H9 (cell line): ENCODE measurements at regions not wholly inside any gene's neighbourhood (a gene's known extent, or its start where the extent isn't known, plus 50 kb on each side); places are given as distances from the start of the nearest gene placed in this dataset.

ENCODE experiments used
- DNase-seq: peaks from one replicate; pipeline ENCODE4 v3.0.0-alpha.2; 2017
- H2AFZ ChIP-seq: one replicate; pipeline ENCODE4 v1.6.1; 2013; ENCODE audit warnings: mild to moderate bottlenecking, low read length, control low read depth, moderate library complexity
- H2AK5ac ChIP-seq: 2 replicates; pipeline ENCODE4 v1.6.1; 2013; ENCODE audit warnings: low read length, control low read depth, mixed read lengths; ENCODE audit not compliant: insufficient read length
- H2BK120ac ChIP-seq: one replicate; pipeline ENCODE4 v1.6.1; 2013; ENCODE audit warnings: low read depth, mild to moderate bottlenecking, low read length, control low read depth, inconsistent platforms; ENCODE audit not compliant: poor library complexity, severe bottlenecking
- H2BK12ac ChIP-seq: 2 replicates; pipeline ENCODE4 v1.6.1; 2013; ENCODE audit warnings: low read length, control low read depth, mixed read lengths, low read depth; ENCODE audit not compliant: insufficient read length
- H2BK15ac ChIP-seq: 2 replicates; pipeline ENCODE4 v1.6.1; 2013; ENCODE audit warnings: low read depth, low read length, control low read depth
- H2BK20ac ChIP-seq: one replicate; pipeline ENCODE4 v1.6.1; 2013; ENCODE audit warnings: low read depth, mild to moderate bottlenecking, low read length, control low read depth, inconsistent platforms; ENCODE audit not compliant: poor library complexity, severe bottlenecking
- H2BK5ac ChIP-seq: 2 replicates; pipeline ENCODE4 v1.6.1; 2013; ENCODE audit warnings: low read length, control low read depth, mixed read lengths; ENCODE audit not compliant: insufficient read length
- H3K14ac ChIP-seq: 2 replicates; pipeline ENCODE4 v1.6.1; 2013; ENCODE audit warnings: low read length, control low read depth; ENCODE audit not compliant: insufficient read depth
- H3K18ac ChIP-seq: 2 replicates; pipeline ENCODE4 v1.6.1; 2013; ENCODE audit warnings: low read depth, mild to moderate bottlenecking, mixed read lengths, low read length, control low read depth; ENCODE audit not compliant: insufficient read length
- H3K23ac ChIP-seq: 2 replicates; pipeline ENCODE4 v1.6.1; 2013; ENCODE audit warnings: low read length, control low read depth, mixed read lengths, low read depth; ENCODE audit not compliant: insufficient read length
- H3K23me2 ChIP-seq: 2 replicates; pipeline ENCODE4 v1.6.1; 2013; ENCODE audit warnings: low read depth, mild to moderate bottlenecking, mixed read lengths, low read length, control low read depth; ENCODE audit not compliant: insufficient read length, poor library complexity, severe bottlenecking
- H3K27ac ChIP-seq: 2 replicates; pipeline ENCODE4 v1.5.1; 2013; ENCODE audit warnings: low read length, control low read depth, mixed read lengths, low read depth; ENCODE audit not compliant: insufficient read length
- H3K27me3 ChIP-seq: 2 replicates; pipeline ENCODE4 v1.6.1; 2013; ENCODE audit warnings: low read length, control low read depth, inconsistent platforms; ENCODE audit not compliant: insufficient read depth
- H3K4ac ChIP-seq: 2 replicates; pipeline ENCODE4 v1.6.1; 2013; ENCODE audit warnings: low read depth, mild to moderate bottlenecking, control low read depth, inconsistent platforms, low read length, moderate library complexity
- H3K4me1 ChIP-seq: 2 replicates; pipeline ENCODE4 v1.6.1; 2013; ENCODE audit warnings: low read length, control low read depth, inconsistent platforms; ENCODE audit not compliant: insufficient read depth
- H3K4me2 ChIP-seq: 2 replicates; pipeline ENCODE4 v1.6.1; 2013; ENCODE audit warnings: low read length, control low read depth, mixed read lengths; ENCODE audit not compliant: insufficient read length, insufficient read depth
- H3K56ac ChIP-seq: 2 replicates; pipeline ENCODE4 v1.6.1; 2013; ENCODE audit warnings: low read depth, mild to moderate bottlenecking, mixed read lengths, low read length, control low read depth; ENCODE audit not compliant: insufficient read length
- H3K79me1 ChIP-seq: 2 replicates; pipeline ENCODE4 v1.6.1; 2013; ENCODE audit warnings: low read depth, mild to moderate bottlenecking, moderate library complexity, low read length, control low read depth, inconsistent platforms; ENCODE audit not compliant: insufficient read depth, poor library complexity, severe bottlenecking
- H3K79me2 ChIP-seq: 2 replicates; pipeline ENCODE4 v1.6.1; 2013; ENCODE audit warnings: low read length, control low read depth, inconsistent platforms; ENCODE audit not compliant: insufficient read depth
- H3K9ac ChIP-seq: 2 replicates; pipeline ENCODE4 v1.6.1; 2013; ENCODE audit warnings: low read length, control low read depth, mixed read lengths; ENCODE audit not compliant: insufficient read length; ENCODE audit errors: extremely low read depth
- H3K9me3 ChIP-seq: one replicate; pipeline ENCODE4 v1.6.1; 2013; ENCODE audit warnings: low read depth, low read length, inconsistent platforms; ENCODE audit not compliant: control insufficient read depth
- H3T11ph ChIP-seq: one replicate; pipeline ENCODE4 v1.6.1; 2013; ENCODE audit warnings: mild to moderate bottlenecking, low read length, control low read depth, inconsistent platforms
- H4K20me1 ChIP-seq: one replicate; pipeline ENCODE4 v1.6.1; 2013; ENCODE audit not compliant: control insufficient read depth, insufficient read length, insufficient read depth
- H4K5ac ChIP-seq: 2 replicates; pipeline ENCODE4 v1.6.1; 2013; ENCODE audit warnings: low read depth, mild to moderate bottlenecking, mixed read lengths, low read length, control low read depth; ENCODE audit not compliant: insufficient read length
- H4K8ac ChIP-seq: replicated peaks from 2 replicates; pipeline ENCODE4 v1.6.1; 2013; ENCODE audit warnings: low read length, control low read depth, mixed read lengths, low read depth; ENCODE audit not compliant: insufficient read length
- H4K91ac ChIP-seq: 2 replicates; pipeline ENCODE4 v1.6.1; 2013; ENCODE audit warnings: low read depth, mild to moderate bottlenecking, moderate library complexity, mixed read lengths, low read length, control low read depth; ENCODE audit not compliant: insufficient read length
- H3K27ac Mint-ChIP-seq, 3 experiments: 2 replicates in 2 of 3; 3 replicates in 1 of 3; pipeline ENCODE4 v1.8.0; 2020 to 2021; ENCODE audit warnings: mixed read lengths in 3 of 3, mild to moderate bottlenecking in 1 of 3, moderate library complexity in 1 of 3
- H3K27me3 Mint-ChIP-seq: 2 replicates; pipeline ENCODE4 v1.8.0; 2021; ENCODE audit warnings: low read depth, mild to moderate bottlenecking, moderate library complexity, mixed read lengths
- H3K36me3 Mint-ChIP-seq, 3 experiments: 2 replicates in 2 of 3; 3 replicates in 1 of 3; pipeline ENCODE4 v1.8.0; 2020 to 2021; ENCODE audit warnings: low read depth in 3 of 3, mixed read lengths in 3 of 3; ENCODE audit not compliant: insufficient read depth in 1 of 3
- H3K4me1 Mint-ChIP-seq, 2 experiments: 2 replicates each; pipeline ENCODE4 v1.8.0; 2020; ENCODE audit warnings: mixed read lengths in 2 of 2
- H3K4me3 Mint-ChIP-seq, 2 experiments: 2 replicates in 1 of 2; 3 replicates in 1 of 2; pipeline ENCODE4 v1.8.0; 2020 to 2021; ENCODE audit warnings: mild to moderate bottlenecking in 2 of 2, mixed read lengths in 2 of 2, moderate library complexity in 1 of 2
- H3K9me3 Mint-ChIP-seq, 2 experiments: 2 replicates in 1 of 2; 3 replicates in 1 of 2; pipeline ENCODE4 v1.8.0; 2020; ENCODE audit warnings: mild to moderate bottlenecking in 2 of 2, mixed read lengths in 2 of 2, moderate library complexity in 1 of 2
- WGBS: extraction: QIAGEN DNeasy Blood & Tissue Kit; methylation state at CpG from one replicate; pipeline ENCODE4 v1.1.7; 2013; ENCODE audit warnings: missing lambda C conversion rate, low lambda C conversion rate, mixed read lengths; ENCODE audit not compliant: insufficient read length; ENCODE audit errors: extremely low coverage; 5-methylcytosine and 5-hydroxymethylcytosine counted together
- TF ChIP-seq, protein P1 (sequence below): fragments of 200-600 bp; sonication (generic); conservative IDR thresholded peaks from 3 replicates; pipeline ENCODE4 v1.8.0; 2021; ENCODE audit warnings: antibody characterized with exemption, mild to moderate bottlenecking

DNA sequence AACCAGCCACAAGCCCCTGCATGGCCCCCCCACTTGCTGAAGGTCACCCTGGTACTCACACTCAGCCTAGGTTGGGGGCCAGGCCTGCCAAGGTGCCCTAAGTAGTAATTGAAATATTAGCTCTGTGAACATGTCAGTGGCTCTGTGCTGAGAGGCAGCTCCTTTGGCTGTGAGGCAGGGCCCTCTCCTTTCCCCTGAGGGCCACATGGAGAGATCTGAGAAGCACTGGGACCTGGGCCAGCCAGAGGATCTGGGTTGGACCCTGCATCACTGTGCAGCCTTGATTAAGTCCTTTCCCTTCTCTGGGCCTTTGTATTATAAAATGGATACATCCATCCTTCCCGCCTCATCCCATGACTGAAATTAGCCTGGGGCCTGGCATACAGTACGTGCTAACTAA, 58.0 kb upstream of the FAM222A start:
- no peak overlapping the region for H2BK120ac ChIP-seq
- H3K18ac ChIP-seq, result no peak overlapping the region
- H3K27me3 Mint-ChIP-seq, result no peaks in the 10 kb centered on the region; the same call in none of the 2 replicates
- no peak overlapping the region for H2AFZ ChIP-seq
- H3K4me3 Mint-ChIP-seq, result no peak overlapping the region
- H3K56ac ChIP-seq, result no peak overlapping the region
- no peak overlapping the region for H3K27ac ChIP-seq
- no peak overlapping the region for H4K8ac ChIP-seq
- no peaks in the 10 kb centered on the region for H3K36me3 Mint-ChIP-seq
- no peaks in the 10 kb centered on the region for H3K23me2 ChIP-seq
- H2BK12ac ChIP-seq, result no peak overlapping the region
- TF ChIP-seq, protein P1, sequence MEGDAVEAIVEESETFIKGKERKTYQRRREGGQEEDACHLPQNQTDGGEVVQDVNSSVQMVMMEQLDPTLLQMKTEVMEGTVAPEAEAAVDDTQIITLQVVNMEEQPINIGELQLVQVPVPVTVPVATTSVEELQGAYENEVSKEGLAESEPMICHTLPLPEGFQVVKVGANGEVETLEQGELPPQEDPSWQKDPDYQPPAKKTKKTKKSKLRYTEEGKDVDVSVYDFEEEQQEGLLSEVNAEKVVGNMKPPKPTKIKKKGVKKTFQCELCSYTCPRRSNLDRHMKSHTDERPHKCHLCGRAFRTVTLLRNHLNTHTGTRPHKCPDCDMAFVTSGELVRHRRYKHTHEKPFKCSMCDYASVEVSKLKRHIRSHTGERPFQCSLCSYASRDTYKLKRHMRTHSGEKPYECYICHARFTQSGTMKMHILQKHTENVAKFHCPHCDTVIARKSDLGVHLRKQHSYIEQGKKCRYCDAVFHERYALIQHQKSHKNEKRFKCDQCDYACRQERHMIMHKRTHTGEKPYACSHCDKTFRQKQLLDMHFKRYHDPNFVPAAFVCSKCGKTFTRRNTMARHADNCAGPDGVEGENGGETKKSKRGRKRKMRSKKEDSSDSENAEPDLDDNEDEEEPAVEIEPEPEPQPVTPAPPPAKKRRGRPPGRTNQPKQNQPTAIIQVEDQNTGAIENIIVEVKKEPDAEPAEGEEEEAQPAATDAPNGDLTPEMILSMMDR, result no peak
- no peak overlapping the region for H3K27ac Mint-ChIP-seq
- H3K9me3 ChIP-seq, result no peaks in the 10 kb centered on the region
- WGBS, result no CpG with 5 or more reads among the region's 2 CpGs
- no peak overlapping the region for H2AK5ac ChIP-seq
- H3K79me1 ChIP-seq, result no peaks in the 10 kb centered on the region
- peaks cover 7 to 15% of the 10 kb centered on the region in 2 experiments for H3K4me1 Mint-ChIP-seq
- no peak overlapping the region for H3K9ac ChIP-seq
- no peak overlapping the region for H3K14ac ChIP-seq
- H2BK20ac ChIP-seq, result no peak overlapping the region
- no peak overlapping the region for H3T11ph ChIP-seq
- H4K20me1 ChIP-seq, result no peaks in the 10 kb centered on the region
- H3K4me1 ChIP-seq, result no peaks in the 10 kb centered on the region
- no peak overlapping the region for H2BK15ac ChIP-seq
- no peak for DNase-seq
- H4K91ac ChIP-seq, result no peak overlapping the region
- H4K5ac ChIP-seq, result no peak overlapping the region
- no peak overlapping the region for H3K23ac ChIP-seq
- no peak overlapping the region for H3K4me2 ChIP-seq
- H3K79me2 ChIP-seq, result no peaks in the 10 kb centered on the region
- no peaks in the 10 kb centered on the region; a peak in 1 of 5 replicates for H3K9me3 Mint-ChIP-seq
- H3K4ac ChIP-seq, result no peak overlapping the region
- no peak overlapping the region for H2BK5ac ChIP-seq
- H3K27me3 ChIP-seq, result no peaks in the 10 kb centered on the region
